ENCODE measurements at regions not wholly inside any gene's neighbourhood (a gene's known extent, or its start where the extent isn't known, plus 50 kb on each side); places are given as distances from the start of the nearest gene placed in this dataset.

GRCh38 chr12:19064713-19065112 is 64.8 kb upstream of the PLEKHA5 start:
- no peak for TF ChIP-seq EZH2 (IDR thresholded peaks at IDR 0.05; ENCODE audit: insufficient read depth, poor library complexity, severe bottlenecking)
- TF ChIP-seq EZH2phosphoT487 (IDR thresholded peaks at IDR 0.05; ENCODE audit: insufficient read depth, low read depth) = no peak
